GM12892 (cell line): ENCODE measurements at regions not wholly inside any gene's neighbourhood (a gene's known extent, or its start where the extent isn't known, plus 50 kb on each side); places are given as distances from the start of the nearest gene placed in this dataset.

Experiments used
- POLR2A ChIP-seq: IDR thresholded peaks from 2 replicates; pipeline ENCODE4 v1.6.1; 2011; ENCODE audit warnings: low read depth, low read length, control low read depth
- POLR2AphosphoS5 ChIP-seq: IDR thresholded peaks from 2 replicates; pipeline ENCODE4 v1.6.1; 2011; ENCODE audit warnings: low read depth, low read length, control low read depth
- TAF1 ChIP-seq: IDR thresholded peaks from 2 replicates; pipeline ENCODE4 v1.6.1; 2011; ENCODE audit warnings: low read depth, mild to moderate bottlenecking, control low read depth, low read length, borderline replicate concordance

DNA sequence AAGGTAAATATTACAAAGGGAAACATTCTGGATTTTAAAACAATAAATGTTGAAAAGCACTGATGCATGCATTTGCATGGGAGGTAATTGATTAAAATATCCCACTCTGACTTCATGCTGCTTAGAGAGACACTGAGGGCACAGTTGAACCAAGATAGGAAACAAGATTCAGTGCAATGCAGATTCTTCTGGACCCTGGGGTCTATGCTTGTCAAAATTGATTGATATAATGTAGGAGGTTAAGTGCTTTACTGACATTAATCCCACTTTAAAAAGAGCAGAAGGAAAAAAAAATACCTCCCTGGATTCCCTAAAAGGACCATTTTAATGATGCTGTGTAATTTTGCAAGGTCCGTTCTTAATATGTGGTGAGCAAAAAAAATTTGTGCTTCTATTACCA, 454.2 kb downstream of the GABRB3 start:
- TF ChIP-seq POLR2A (no peak), POLR2AphosphoS5 (no peak), TAF1 (no peak)
